ENCODE measurements at regions not wholly inside any gene's neighbourhood (a gene's known extent, or its start where the extent isn't known, plus 50 kb on each side); places are given as distances from the start of the nearest gene placed in this dataset.
A peak's percentile ranks its signal among the peaks of the same experiment; 100 is the strongest.

DNA sequence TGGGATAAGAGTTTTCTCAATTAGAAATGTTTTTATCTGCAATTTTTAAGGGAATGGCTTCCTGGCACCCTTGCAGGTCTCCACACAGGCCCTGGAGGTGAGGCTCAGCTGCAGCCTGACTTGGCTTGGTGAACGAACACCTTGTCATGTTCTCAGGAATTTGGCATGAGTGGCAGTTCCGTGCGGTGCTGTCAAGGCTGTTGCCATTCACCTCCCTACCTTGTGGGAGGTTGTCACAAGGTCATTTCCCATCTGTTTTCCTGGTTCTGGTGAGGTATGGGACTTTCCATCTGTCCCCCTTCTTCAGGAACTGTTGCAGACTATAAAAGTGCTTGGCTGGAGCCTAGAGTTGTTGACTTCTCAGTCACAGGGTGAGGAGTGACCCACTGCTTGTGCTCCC lies 82.9 kb downstream of the ELOVL4 start:
- in situ Hi-C loops (cut with HindIII; ENCODE audit: low pct_unique_long_range_greater_than_20kb, low sequenced_read_pairs): no loop called here
- DNase-seq (ENCODE audit: low read depth in 1 of 2, low spot score in 1 of 2): no peak
- no peak for TF ChIP-seq JUND (IDR thresholded peaks at IDR 0.05; ENCODE audit: low read depth)

DNA sequence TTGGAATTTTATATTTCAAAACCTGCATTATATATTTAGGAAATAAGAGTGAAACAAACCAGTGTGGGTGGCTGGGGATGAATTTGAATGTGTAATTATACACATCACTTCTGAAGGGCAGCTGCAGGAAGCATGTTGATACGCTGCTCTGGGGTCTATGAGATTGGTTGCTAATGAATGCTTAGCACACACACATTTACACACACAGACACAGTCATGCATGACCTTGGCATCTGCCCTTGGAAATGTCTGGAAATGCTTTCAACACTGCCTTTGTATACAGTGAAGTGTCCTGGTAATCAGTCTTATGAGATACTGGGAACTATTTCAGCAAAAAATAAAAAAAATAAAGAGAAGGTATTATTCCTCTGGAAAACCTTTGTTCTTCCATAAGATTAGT lies 83.4 kb downstream of the ELOVL4 start:
- no peak for TF ChIP-seq JUND (IDR thresholded peaks at IDR 0.05; ENCODE audit: low read depth)
- DNase-seq (ENCODE audit: low read depth in 1 of 2, low spot score in 1 of 2): no peak
- in situ Hi-C loops (cut with HindIII; ENCODE audit: low pct_unique_long_range_greater_than_20kb, low sequenced_read_pairs): no loop called here

DNA sequence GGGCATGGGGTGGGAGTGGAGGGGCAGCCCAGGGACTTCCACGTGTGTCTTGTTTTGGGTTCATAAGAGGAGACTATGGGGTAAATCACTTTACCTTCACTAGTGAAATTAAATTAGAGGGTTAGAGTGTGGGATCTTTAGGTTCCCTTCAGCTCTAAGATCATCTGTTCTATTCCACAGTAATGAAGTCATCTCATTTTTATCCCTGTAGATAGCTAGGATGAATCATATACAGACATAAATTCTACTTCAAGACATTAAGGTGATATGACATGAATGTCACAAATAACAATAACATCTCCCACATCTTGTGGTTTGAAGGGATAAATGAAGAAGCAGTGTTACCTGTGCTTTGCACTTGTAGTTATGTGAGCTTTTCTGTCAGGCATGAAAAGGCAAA lies 83.8 kb downstream of the ELOVL4 start:
- in situ Hi-C loops (cut with HindIII; ENCODE audit: low pct_unique_long_range_greater_than_20kb, low sequenced_read_pairs): no loop called here
- DNase-seq (ENCODE audit: low read depth in 1 of 2, low spot score in 1 of 2): no peak
- no peak for TF ChIP-seq JUND (IDR thresholded peaks at IDR 0.05; ENCODE audit: low read depth)

DNA sequence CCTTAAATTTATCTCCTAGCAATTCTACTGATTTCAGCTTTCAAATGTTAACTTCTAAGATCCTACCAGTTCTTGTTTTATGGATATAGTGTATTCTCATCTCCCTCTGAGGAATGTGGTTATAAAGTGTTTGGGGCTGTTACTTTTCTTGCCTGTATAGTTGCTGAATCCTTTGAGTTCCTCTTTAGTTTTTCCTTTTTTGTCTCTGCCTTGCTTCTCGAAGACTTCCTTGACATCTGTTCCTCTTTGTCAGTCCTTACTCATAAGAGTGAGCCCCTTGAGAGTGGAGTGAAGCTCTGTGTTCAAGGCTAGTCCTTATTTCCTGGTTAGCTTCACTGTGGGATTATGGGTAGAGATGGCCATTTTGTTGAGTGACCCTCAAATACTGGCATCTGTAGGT lies 84.6 kb downstream of the ELOVL4 start:
- DNase-seq (ENCODE audit: low read depth in 1 of 2, low spot score in 1 of 2): no peak
- in situ Hi-C loops (cut with HindIII; ENCODE audit: low pct_unique_long_range_greater_than_20kb, low sequenced_read_pairs): no loop called here
- TF ChIP-seq JUND (IDR thresholded peaks at IDR 0.05; ENCODE audit: low read depth): no peak

DNA sequence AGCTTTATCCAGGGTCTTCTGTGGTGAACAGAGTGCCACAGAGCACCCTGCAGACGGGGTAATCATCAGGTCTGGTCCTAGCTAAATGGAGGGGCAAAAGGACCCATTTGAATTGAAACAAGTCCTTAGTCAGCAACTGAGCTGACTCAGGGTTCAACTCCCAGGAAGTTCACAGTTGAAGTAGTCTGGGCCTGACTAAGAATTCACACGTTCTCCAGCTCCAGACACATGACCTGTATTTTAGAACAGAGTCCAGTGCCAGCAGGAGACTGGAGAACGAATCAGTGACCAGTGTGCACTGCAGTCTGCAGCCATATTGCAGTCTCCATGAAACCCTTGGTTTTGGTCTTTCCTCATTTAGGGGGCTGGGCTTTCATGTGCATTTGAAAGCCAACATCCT lies 85.2 kb downstream of the ELOVL4 start:
- TF ChIP-seq JUND (IDR thresholded peaks at IDR 0.05; ENCODE audit: low read depth): no peak

DNA sequence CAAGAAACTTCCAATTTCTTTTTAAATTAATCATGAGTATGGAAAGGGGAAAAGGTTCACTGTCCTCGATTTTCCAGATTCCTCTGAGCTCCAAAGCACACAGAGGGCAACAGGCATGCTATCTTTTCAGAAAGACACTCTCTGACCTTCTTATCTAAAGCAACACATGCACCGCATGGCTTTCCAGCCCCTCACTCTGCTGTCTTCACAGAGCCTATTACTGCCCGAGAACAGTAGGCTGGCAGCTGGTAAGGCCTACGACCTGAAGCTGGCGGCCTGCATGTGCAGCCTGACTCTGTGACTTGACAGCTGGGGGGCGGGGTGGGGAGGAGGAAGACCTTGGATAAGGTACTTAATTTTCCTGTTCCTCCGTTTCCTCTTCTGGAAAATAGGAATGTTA lies 86.3 kb downstream of the ELOVL4 start:
- no peak for DNase-seq (ENCODE audit: low read depth in 1 of 2, low spot score in 1 of 2)
- TF ChIP-seq JUND (IDR thresholded peaks at IDR 0.05; ENCODE audit: low read depth): no peak
- in situ Hi-C loops (cut with HindIII; ENCODE audit: low pct_unique_long_range_greater_than_20kb, low sequenced_read_pairs): no loop called here

More for the DNA sequence above, 85.2 kb downstream of the ELOVL4 start:
- DNase-seq (ENCODE audit: low read depth in 1 of 2, low spot score in 1 of 2): no peak
- in situ Hi-C loops (cut with HindIII; ENCODE audit: low pct_unique_long_range_greater_than_20kb, low sequenced_read_pairs): no loop called here

DNA sequence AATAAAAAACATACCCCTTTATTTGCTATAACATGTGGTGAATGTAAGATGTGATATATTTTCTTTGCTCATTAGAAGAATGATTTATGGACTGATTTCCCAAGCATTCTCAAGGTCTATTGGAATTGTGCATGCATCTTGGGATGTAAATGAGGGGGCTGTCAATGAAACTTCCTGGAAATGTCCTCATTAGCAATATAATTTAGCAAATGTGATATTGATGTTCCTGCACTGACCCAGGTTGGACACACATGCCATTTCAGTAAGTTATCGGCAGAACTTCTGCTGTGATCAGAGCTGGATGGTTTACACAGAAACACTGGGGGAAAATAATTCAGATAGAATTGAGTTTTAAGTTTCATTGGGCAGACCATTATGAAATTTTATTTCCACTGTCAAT lies 99.9 kb downstream of the ELOVL4 start:
- no peak for DNase-seq (ENCODE audit: low read depth in 1 of 2, low spot score in 1 of 2)
- TF ChIP-seq JUND (IDR thresholded peaks at IDR 0.05; ENCODE audit: low read depth): no peak
- in situ Hi-C loops (cut with HindIII; ENCODE audit: low pct_unique_long_range_greater_than_20kb, low sequenced_read_pairs): no loop called here

DNA sequence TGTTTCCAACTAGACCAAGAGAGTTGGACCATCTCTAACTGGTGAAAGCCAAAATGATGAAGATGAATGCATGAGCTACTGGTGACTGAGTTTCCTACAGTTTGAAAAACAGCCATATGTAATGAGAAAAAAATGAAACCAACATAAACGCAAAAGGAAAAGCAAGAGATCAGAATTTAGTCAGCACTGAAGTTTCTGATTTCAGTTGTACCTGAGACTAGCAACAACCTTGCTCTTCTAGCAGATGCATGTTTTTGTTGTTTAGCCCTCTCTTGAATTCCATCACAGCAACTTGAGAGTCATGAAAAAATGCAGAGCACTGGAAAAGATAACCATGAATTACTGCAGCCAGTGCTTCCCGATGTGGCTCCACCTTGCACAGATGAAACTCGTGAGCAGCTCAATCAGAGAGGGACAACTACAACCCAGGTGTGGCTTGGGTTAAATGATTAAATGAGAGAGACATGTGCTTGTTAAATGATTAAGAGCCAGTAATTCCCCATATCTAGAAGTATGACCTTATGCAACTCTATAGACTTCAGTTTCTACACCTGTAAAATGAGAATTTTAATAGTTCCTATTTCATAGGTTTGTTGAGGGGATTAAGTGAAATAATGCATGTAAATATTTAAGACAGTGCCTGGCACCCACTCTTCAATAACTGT lies 104.8 kb downstream of the ELOVL4 start:
- no peak for TF ChIP-seq JUND (IDR thresholded peaks at IDR 0.05; ENCODE audit: low read depth)
- no peak for DNase-seq (ENCODE audit: low read depth in 1 of 2, low spot score in 1 of 2)
- in situ Hi-C loops (cut with HindIII; ENCODE audit: low pct_unique_long_range_greater_than_20kb, low sequenced_read_pairs): no loop called here

DNA sequence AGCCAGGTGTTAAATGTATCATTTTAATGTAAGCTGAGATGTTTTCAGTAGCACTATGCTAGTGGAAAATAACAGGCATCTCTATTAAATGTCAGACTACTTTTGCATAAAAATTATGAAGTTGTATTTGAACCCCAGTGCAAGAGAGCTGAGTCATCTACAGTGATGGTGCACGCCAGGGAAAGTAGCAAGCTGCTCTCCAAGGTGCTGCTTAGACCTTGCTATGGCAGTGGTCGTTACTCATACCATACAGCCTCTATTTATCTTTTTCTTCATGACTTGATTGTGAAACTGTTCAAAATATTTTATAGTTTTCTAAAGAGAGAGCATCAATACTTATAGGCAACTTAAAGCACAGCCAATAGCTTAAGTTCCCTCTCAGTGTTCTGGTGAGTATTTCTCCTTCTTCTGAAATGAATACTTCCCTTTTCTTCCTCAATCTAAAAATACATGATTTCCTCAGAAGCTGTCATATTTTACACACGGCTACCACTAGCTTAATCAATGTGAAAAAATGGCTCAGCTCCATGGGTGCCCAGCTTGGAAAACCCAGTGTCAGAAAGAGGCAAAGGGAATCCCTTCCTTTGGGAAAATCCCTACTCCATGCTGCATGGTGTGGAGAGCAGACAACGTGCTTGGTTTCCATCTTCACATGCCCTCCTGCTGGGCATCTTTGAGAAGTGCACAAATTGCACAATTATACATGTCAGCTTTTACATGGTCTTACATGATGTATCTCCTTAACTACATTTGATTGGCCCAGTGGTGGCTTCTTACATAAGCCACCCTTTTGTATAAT lies 105.6 kb downstream of the ELOVL4 start:
- DNase-seq (ENCODE audit: low read depth in 1 of 2, low spot score in 1 of 2): peak in 1 of 2 experiments; percentile 16
- in situ Hi-C loops (cut with HindIII; ENCODE audit: low pct_unique_long_range_greater_than_20kb, low sequenced_read_pairs): no loop called here
- TF ChIP-seq JUND (IDR thresholded peaks at IDR 0.05; ENCODE audit: low read depth): no peak

DNA sequence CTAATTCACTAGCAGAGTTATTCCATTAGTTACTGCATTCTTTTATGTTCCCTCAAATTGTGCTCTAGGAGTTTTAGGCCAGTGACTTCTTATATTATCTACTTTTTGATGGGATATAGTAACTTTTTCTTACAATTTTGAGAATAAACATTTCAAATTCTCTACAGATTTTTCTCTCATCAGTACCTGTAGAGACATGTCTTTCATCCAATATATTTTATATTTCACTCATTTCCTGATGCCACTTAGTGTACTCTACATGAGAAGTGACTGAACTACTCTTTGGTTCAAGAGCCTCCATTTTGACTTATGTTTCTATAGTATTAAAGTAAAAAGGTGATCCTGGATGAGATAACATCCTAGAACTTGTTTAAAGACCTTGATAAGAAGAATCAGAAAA lies 108.5 kb downstream of the ELOVL4 start:
- in situ Hi-C loops (cut with HindIII; ENCODE audit: low pct_unique_long_range_greater_than_20kb, low sequenced_read_pairs): no loop called here
- no peak for DNase-seq (ENCODE audit: low read depth in 1 of 2, low spot score in 1 of 2)
- no peak for TF ChIP-seq JUND (IDR thresholded peaks at IDR 0.05; ENCODE audit: low read depth)

DNA sequence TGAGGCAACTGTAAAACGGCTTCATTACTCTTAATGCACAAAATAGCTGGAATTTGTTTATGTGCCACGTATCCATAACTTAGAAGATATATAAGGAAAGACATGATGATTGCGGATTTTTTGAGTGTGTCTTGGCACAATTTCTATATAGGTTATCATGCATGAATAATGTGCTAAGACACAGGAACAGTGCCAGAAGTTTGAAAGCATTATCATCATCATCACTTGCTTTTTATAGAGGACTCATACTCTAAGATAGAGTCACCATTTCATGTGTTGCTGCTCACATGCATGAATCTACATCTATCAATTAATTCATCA lies 113.4 kb downstream of the ELOVL4 start:
- DNase-seq (ENCODE audit: low read depth in 1 of 2, low spot score in 1 of 2): no peak
- TF ChIP-seq JUND (IDR thresholded peaks at IDR 0.05; ENCODE audit: low read depth): no peak
- in situ Hi-C loops (cut with HindIII; ENCODE audit: low pct_unique_long_range_greater_than_20kb, low sequenced_read_pairs): no loop called here

DNA sequence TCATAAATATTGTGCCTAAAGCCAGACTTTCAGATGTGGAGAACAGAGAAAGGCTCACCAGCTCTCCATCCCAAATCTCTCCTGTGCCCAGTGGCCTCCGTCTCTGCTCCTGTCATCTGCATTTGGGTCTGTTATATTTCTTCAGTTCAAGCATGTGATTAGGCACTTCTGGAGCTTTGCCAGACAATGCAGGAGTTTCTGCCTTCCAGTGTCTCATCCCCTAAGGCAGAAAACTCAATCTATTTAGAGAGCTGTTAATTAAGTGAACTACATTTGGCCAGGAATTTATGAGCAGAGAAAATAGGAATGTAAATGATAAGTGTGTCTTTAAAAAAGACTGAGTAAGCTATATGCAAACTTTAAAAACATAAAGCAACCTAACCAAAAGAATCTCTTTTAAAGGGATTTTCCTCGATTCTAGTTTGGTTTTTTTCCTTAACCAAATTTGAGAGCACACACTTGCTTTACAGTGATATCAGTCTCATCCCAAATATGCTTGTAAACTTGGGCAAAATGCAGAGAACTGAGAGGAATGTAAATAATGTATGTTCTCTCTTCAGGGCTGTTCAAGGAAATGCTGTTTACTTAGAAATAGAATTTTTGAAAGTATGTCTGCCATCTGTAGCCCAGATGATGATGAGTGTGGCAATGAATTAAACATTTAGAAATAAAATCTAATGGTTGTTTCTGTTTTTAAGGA lies 113.9 kb downstream of the ELOVL4 start:
- in situ Hi-C loops (cut with HindIII; ENCODE audit: low pct_unique_long_range_greater_than_20kb, low sequenced_read_pairs): no loop called here
- TF ChIP-seq JUND (IDR thresholded peaks at IDR 0.05; ENCODE audit: low read depth): no peak
- peak in 1 of 2 experiments; percentile 31 for DNase-seq (ENCODE audit: low read depth in 1 of 2, low spot score in 1 of 2)

DNA sequence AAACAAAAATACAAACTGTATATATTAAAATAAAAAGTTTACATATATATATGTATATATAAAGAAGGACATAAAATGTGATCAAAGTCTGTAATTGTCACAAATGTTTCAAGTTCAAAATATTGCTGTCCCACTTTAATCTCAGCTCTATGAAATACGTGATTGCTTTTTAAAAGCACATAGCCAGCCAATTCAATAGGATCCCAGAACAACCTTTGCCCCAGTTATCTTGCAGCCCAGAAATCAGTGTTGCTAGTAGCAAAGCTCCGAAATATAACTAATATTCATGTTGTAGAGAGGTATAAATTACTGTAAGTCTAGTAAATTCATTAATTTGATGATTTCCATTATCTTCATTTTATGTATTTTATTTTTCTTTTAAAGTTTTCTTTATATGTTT lies 114.6 kb downstream of the ELOVL4 start:
- no peak for DNase-seq (ENCODE audit: low read depth in 1 of 2, low spot score in 1 of 2)
- in situ Hi-C loops (cut with HindIII; ENCODE audit: low pct_unique_long_range_greater_than_20kb, low sequenced_read_pairs): no loop called here
- TF ChIP-seq JUND (IDR thresholded peaks at IDR 0.05; ENCODE audit: low read depth): no peak

Measured in T47D (cell line).